ENCODE measurements at regions not wholly inside any gene's neighbourhood (a gene's known extent, or its start where the extent isn't known, plus 50 kb on each side); places are given as distances from the start of the nearest gene placed in this dataset.
"Not testable (repeated sequence)": the region's sequence is repeated elsewhere in the genome, so short reads cannot be mapped to it uniquely, and the experiment has no call there.

DNA sequence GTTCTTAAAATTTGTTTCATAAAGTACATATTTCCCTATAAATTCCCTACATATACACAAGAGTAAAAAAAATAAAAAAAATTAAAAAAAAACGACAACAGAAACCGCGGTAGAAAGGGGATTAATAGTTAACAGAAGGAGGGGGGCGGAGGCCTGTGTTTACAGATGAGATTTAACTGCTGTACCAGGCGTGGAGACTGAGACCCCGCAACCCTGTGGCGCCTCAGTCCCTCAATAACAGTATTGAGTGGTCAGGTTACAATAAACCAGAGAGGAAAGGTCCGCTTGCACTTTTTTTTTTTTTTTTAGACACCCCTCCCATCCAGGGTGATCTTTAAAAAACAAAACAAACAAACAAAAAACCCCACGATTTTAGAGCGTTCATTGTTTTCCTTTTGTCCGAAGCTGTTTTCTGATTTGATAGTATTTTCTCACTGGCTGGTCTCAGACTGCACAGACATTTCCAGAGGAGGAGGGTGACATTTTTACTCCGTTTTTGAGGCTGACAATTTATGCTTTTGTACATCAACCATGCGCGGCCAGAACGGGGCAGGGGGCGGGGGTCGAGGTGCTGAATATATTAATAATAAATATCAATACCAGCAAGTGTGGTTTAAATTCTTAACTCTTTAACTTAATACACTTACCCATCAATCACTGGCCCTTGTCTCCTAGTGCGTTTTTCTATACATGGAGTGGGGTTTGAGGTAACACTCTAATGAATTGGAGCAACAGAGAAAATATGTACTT, 1223.9 kb downstream of the BRINP3 start:
- no peak for DNase-seq
- Histone ChIP-seq H3K4me3 (no peak overlapping the region), H3K27me3 (ENCODE audit: control insufficient read depth in 3 of 3, insufficient read depth in 3 of 3, low read length in 2 of 3) (no peaks in the 10 kb centered on the region), H3K9ac (ENCODE audit: insufficient read depth in 1 of 2, low read length in 2 of 2) (no peak overlapping the region), H3K27ac (ENCODE audit: low read depth in 1 of 2, low read length in 1 of 2) (no peak overlapping the region), H3K9me3 (ENCODE audit: control insufficient read depth in 4 of 4, insufficient read depth in 3 of 4, low read length in 3 of 4) (peaks cover 0 to 11% (median 3%) of the 10 kb centered on the region in 4 donors), H3K36me3 (ENCODE audit: control insufficient read depth in 4 of 4, insufficient read depth in 4 of 4, low read length in 4 of 4) (no peaks in the 10 kb centered on the region), H3K4me1 (ENCODE audit: control insufficient read depth in 5 of 5, insufficient read depth in 5 of 5, low read length in 5 of 5) (no peaks in the 10 kb centered on the region)
- 82 to 85% methylated on average over 18 of the region's 18 CpGs for WGBS, 2 donors
- no peak for ATAC-seq (ENCODE audit: insufficient read depth, low FRiP score)
- TF ChIP-seq, protein P1, sequence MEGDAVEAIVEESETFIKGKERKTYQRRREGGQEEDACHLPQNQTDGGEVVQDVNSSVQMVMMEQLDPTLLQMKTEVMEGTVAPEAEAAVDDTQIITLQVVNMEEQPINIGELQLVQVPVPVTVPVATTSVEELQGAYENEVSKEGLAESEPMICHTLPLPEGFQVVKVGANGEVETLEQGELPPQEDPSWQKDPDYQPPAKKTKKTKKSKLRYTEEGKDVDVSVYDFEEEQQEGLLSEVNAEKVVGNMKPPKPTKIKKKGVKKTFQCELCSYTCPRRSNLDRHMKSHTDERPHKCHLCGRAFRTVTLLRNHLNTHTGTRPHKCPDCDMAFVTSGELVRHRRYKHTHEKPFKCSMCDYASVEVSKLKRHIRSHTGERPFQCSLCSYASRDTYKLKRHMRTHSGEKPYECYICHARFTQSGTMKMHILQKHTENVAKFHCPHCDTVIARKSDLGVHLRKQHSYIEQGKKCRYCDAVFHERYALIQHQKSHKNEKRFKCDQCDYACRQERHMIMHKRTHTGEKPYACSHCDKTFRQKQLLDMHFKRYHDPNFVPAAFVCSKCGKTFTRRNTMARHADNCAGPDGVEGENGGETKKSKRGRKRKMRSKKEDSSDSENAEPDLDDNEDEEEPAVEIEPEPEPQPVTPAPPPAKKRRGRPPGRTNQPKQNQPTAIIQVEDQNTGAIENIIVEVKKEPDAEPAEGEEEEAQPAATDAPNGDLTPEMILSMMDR (IDR thresholded peaks at IDR 0.05; ENCODE audit: control extremely low read depth, extremely low read depth): no peak

DNA sequence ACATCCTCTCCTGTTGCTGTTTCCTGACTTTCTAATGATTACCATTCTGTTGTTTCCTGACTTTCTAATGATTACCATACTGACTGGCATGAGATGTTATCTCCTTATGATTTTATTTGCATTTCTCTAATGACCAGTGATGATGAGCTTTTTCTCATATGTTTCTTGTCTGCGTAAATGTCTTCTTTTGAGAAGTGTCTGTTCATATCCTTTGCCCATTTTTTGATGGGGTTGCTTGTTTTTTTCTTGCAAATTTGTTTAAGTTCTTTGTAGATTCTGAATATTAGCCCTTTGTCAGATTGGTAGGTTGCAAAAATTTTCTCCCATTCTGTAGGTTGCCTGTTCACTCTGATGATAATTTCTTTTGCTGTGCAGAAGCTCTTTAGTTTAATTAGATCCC, 1216.5 kb downstream of the BRINP3 start:
- 93% methylated on average over 1 of the region's 1 CpG for WGBS, 2 donors
- DNase-seq; H3K36me3 ChIP-seq (ENCODE audit: control insufficient read depth in 4 of 4, insufficient read depth in 4 of 4, low read length in 4 of 4); H3K4me1 ChIP-seq (ENCODE audit: control insufficient read depth in 5 of 5, insufficient read depth in 5 of 5, low read length in 5 of 5); ATAC-seq (ENCODE audit: insufficient read depth, low FRiP score); H3K9ac ChIP-seq (ENCODE audit: insufficient read depth in 1 of 2, low read length in 2 of 2); H3K4me3 ChIP-seq; H3K9me3 ChIP-seq (ENCODE audit: control insufficient read depth in 4 of 4, insufficient read depth in 3 of 4, low read length in 3 of 4); H3K27me3 ChIP-seq (ENCODE audit: control insufficient read depth in 3 of 3, insufficient read depth in 3 of 3, low read length in 2 of 3); H3K27ac ChIP-seq (ENCODE audit: low read depth in 1 of 2, low read length in 1 of 2): not testable (repeated sequence)

GRCh38 chr1:189269011-189269410, 1208.7 kb downstream of the BRINP3 start:
- H3K4me3 ChIP-seq: no peak overlapping the region
- H3K27ac ChIP-seq (ENCODE audit: low read depth in 1 of 2, low read length in 1 of 2): no peak overlapping the region
- peaks cover 2 to 33% (median 15%) of the 10 kb centered on the region in 4 donors for H3K9me3 ChIP-seq (ENCODE audit: control insufficient read depth in 4 of 4, insufficient read depth in 3 of 4, low read length in 3 of 4)
- no peaks in the 10 kb centered on the region for H3K36me3 ChIP-seq (ENCODE audit: control insufficient read depth in 4 of 4, insufficient read depth in 4 of 4, low read length in 4 of 4)
- H3K9ac ChIP-seq (ENCODE audit: insufficient read depth in 1 of 2, low read length in 2 of 2): no peak overlapping the region
- ATAC-seq (ENCODE audit: insufficient read depth, low FRiP score) (no peak), DNase-seq (peak in 1 of 3 donors; percentile 11)
- no peaks in the 10 kb centered on the region for H3K27me3 ChIP-seq (ENCODE audit: control insufficient read depth in 3 of 3, insufficient read depth in 3 of 3, low read length in 2 of 3)
- no peaks in the 10 kb centered on the region for H3K4me1 ChIP-seq (ENCODE audit: control insufficient read depth in 5 of 5, insufficient read depth in 5 of 5, low read length in 5 of 5)
- 57 to 76% methylated on average over 2 of the region's 2 CpGs for WGBS, 2 donors
- TF ChIP-seq, protein P1 (IDR thresholded peaks at IDR 0.05; ENCODE audit: control extremely low read depth, extremely low read depth): no peak

- H3K36me3 ChIP-seq (ENCODE audit: control insufficient read depth in 4 of 4, insufficient read depth in 4 of 4, low read length in 4 of 4): no peaks in the 10 kb centered on the region
- H3K4me3 ChIP-seq: no peak overlapping the region
- H3K27me3 ChIP-seq (ENCODE audit: control insufficient read depth in 3 of 3, insufficient read depth in 3 of 3, low read length in 2 of 3): no peaks in the 10 kb centered on the region
- no peak overlapping the region for H3K27ac ChIP-seq (ENCODE audit: low read depth in 1 of 2, low read length in 1 of 2)
- peaks cover 0 to 6% (median 0%) of the 10 kb centered on the region in 5 donors for H3K4me1 ChIP-seq (ENCODE audit: control insufficient read depth in 5 of 5, insufficient read depth in 5 of 5, low read length in 5 of 5)
- no peak overlapping the region for H3K9ac ChIP-seq (ENCODE audit: insufficient read depth in 1 of 2, low read length in 2 of 2)
- 92 to 93% methylated on average over 1 of the region's 1 CpG for WGBS, 2 donors
- TF ChIP-seq, protein P1 (IDR thresholded peaks at IDR 0.05; ENCODE audit: control extremely low read depth, extremely low read depth): no peak
- H3K9me3 ChIP-seq (ENCODE audit: control insufficient read depth in 4 of 4, insufficient read depth in 3 of 4, low read length in 3 of 4): peaks cover 0 to 14% (median 3%) of the 10 kb centered on the region in 4 donors
- no peak for DNase-seq
- ATAC-seq (ENCODE audit: insufficient read depth, low FRiP score): no peak
Measured at GRCh38 chr1:189274267-189274666, 1203.4 kb downstream of the BRINP3 start.
